IgD-negative memory B cell (primary cell): ENCODE measurements at regions not wholly inside any gene's neighbourhood (a gene's known extent, or its start where the extent isn't known, plus 50 kb on each side); places are given as distances from the start of the nearest gene placed in this dataset.

Experiments used
- H3K27ac Mint-ChIP-seq, 3 donors: one replicate each; pipeline ENCODE4 v1.8.0; 2020 to 2022; ENCODE audit warnings: mild to moderate bottlenecking in 3 of 3, mixed read lengths in 3 of 3, moderate library complexity in 1 of 3
- H3K27me3 Mint-ChIP-seq: one replicate; pipeline ENCODE4 v1.8.0; 2021; ENCODE audit warnings: mixed read lengths
- H3K36me3 Mint-ChIP-seq: one replicate; pipeline ENCODE4 v1.8.0; 2020; ENCODE audit warnings: mild to moderate bottlenecking, mixed read lengths
- H3K4me1 Mint-ChIP-seq, 3 donors: one replicate each; pipeline ENCODE4 v1.8.0; 2020 to 2022; ENCODE audit warnings: mixed read lengths in 3 of 3, mild to moderate bottlenecking in 1 of 3
- H3K4me3 Mint-ChIP-seq, 4 donors: one replicate each; pipeline ENCODE4 v1.8.0; 2020 to 2022; ENCODE audit warnings: mild to moderate bottlenecking in 4 of 4, mixed read lengths in 4 of 4, moderate library complexity in 3 of 4
- H3K9me3 Mint-ChIP-seq, 3 donors: one replicate each; pipeline ENCODE4 v1.8.0; 2020 to 2021; ENCODE audit warnings: mixed read lengths in 3 of 3, mild to moderate bottlenecking in 1 of 3

DNA sequence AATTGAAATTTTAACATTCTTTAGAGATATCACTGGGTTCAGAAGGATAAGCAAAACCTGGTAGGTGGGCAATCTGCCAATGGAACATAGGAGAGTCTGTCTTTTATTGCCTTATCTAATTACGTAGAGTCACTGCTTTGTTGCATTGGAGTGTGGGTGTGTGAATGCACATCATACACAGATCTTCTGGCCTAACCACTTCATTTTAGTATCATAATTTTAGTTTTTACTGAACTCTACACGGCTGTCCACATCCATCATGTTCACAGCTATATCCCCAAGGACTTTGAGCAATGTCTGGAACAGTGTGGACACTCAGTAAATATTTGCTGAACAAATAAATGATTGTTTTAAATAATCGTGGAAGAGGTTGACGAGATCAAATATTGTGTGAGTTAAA lies 104.6 kb upstream of the AKIRIN2 start:
- Mint-ChIP-seq H3K36me3 (no peaks in the 10 kb centered on the region), H3K4me3 (no peak overlapping the region), H3K9me3 (no peaks in the 10 kb centered on the region), H3K4me1 (peaks cover 11 to 31% (median 25%) of the 10 kb centered on the region in 3 donors), H3K27me3 (no peaks in the 10 kb centered on the region), H3K27ac (peak overlapping the region in 1 of 3 donors; percentile 8)

DNA sequence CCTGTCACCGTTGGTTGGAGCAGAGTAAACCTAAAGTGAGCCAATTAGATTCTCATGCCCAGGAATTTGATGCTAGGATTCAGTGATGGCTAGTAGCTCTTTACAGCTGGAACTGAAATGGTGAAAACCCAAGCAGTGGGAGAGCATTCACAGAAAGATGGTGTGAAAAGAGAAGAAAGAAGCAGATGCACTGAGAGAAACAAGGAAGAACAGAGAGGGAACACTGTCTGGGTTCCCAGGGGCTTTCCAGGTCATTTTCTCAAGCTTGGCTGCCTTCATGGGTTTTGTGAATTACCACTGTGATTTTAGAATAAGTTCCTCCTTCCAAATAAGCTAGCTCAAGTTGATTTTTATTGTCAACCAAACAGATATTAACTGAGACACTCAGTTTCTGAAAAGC lies 104.1 kb upstream of the AKIRIN2 start:
- peaks cover 13 to 36% (median 27%) of the 10 kb centered on the region in 3 donors for H3K4me1 Mint-ChIP-seq
- peak overlapping the region in 1 of 4 donors; percentile 10 for H3K4me3 Mint-ChIP-seq
- no peaks in the 10 kb centered on the region for H3K36me3 Mint-ChIP-seq
- H3K27me3 Mint-ChIP-seq, result no peaks in the 10 kb centered on the region
- no peaks in the 10 kb centered on the region for H3K9me3 Mint-ChIP-seq
- peak overlapping the region in 2 of 3 donors; percentile 8 to 56 for H3K27ac Mint-ChIP-seq

DNA sequence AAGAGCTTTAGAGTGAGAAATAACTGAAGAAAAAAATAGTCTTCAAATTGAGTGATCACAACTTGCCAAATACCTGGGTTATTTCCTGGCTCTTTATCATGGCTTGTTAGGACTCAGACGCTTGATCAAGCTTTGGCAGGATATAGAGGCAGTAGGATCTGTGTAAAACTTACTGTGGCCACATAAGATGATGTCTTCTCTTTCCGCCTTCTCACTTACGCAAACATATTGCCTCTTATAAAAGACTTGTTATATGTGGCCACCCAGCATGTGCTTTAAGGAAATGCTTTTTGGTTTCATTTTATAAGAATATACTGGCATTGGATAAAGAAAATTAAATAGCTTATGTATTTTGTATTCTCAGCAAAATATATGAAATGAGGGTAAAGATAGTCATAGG lies 101.8 kb upstream of the AKIRIN2 start:
- no peak overlapping the region for H3K27ac Mint-ChIP-seq
- H3K36me3 Mint-ChIP-seq, result no peaks in the 10 kb centered on the region
- H3K4me3 Mint-ChIP-seq, result no peak overlapping the region
- no peaks in the 10 kb centered on the region for H3K27me3 Mint-ChIP-seq
- peaks cover 22 to 47% (median 39%) of the 10 kb centered on the region in 3 donors for H3K4me1 Mint-ChIP-seq
- H3K9me3 Mint-ChIP-seq, result no peaks in the 10 kb centered on the region

DNA sequence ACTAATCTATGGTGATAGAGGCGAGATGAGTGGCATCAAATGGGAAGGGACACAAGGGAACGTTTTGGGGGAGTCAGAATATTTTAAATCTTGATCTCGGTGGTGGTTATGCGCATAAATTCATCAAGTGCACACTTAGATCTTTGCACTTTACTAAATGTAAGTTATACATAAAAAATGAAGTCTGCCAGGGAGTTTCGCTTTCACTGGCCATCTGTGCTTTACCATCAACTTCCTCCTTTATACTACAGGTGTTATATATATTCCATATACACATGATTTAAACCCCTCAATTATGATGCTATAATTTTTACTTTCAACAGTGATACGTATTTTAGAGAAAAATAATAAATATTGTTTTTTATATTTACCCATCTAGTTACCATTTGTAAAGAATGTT lies 97.6 kb upstream of the AKIRIN2 start:
- H3K4me1 Mint-ChIP-seq, result peaks cover 35 to 52% (median 42%) of the 10 kb centered on the region in 3 donors

DNA sequence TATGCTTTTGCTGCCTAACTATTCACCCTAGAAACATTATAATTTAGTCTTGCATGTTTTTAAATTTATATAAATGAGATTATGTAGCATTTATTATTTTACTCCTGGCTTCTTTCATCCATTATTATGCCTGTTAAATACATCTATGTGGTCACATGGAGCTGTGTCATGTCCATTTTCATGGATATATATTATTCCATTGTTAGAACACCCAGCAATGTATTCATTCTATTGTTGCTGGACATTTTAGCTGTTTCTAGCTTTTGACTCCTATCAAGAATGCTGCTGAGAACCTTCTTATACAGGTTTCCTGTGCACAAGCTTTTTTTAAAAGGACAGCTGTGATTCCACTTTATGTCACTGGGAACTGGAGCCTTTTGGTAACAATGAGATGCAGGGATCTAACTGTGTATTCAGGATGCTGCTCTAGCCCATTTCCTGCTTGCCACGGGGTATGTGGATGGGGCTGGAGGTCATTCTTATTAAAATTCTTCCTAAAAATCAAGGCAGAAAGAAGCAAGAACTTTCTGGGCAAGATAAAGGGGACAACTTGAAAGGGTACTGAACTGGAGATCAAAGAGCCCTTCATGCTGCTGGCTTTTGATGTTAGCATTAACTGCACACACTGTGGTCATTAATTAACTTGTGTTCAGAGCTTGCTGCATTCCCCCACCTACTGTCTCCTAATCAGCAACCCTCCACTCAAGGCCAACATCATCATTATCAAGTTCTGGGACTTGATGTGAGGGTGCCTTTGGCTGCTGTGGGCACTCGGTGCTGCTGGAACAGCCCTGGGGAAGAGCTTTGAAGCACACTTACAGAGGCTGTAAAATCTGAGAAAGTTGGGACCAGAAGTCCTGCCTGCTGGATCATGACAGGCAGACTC lies 96.6 kb upstream of the AKIRIN2 start:
- Mint-ChIP-seq H3K4me3 (peak overlapping the region in 1 of 4 donors; percentile 8), H3K27ac (no peak overlapping the region), H3K4me1 (peaks cover 35 to 55% (median 42%) of the 10 kb centered on the region in 3 donors), H3K9me3 (no peaks in the 10 kb centered on the region), H3K36me3 (no peaks in the 10 kb centered on the region), H3K27me3 (no peaks in the 10 kb centered on the region)

More for the DNA sequence above, 97.6 kb upstream of the AKIRIN2 start:
- peak overlapping the region; percentile 25 to 82 (median 66) for H3K4me3 Mint-ChIP-seq
- H3K27me3 Mint-ChIP-seq, result no peaks in the 10 kb centered on the region
- H3K36me3 Mint-ChIP-seq, result no peaks in the 10 kb centered on the region
- peak overlapping the region in 1 of 3 donors; percentile 33 for H3K27ac Mint-ChIP-seq
- no peaks in the 10 kb centered on the region for H3K9me3 Mint-ChIP-seq

DNA sequence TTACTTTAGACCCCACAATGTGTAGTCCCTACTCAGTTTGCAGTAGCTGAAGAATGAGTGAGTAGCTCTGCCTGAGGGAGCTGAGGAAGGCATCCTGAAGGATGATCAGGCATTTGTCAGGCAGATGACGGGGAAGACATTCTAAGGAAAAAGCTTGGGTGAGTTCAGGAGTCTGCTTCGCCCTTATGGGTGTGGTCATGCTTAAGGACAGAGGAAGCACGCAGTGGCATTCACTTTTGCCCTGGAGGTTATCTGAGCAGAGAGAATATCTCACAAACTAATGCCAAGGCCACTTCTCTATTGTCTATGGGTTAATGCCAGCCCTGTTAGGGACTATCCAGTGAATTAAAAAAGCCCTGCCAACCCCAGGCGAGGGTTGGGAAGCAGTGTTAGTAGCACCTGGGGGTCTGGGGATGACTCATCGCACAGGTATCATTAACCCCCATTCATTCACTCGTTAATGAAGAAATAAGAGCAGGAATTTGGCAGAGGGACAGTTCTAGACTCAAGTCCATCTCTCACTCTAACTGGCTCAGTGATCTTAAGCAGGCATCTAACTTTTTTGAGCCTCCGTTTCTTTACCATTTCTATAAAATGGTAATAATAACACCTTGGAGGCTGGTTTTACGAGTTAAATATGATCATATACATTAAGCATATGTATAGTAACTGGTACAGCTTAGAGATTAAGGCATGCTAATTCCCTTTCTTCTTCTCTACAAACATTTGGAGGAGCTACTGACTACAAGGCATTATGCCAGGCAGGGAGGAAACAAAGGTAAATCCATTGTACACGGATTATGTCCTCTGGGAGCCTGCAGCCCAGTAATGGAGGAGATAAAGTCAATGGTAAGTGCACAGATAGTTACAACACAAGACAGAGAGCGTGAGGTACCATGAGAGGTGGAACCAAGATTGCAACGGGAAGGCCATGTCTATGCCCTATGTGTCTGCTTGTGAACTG lies 93.2 kb upstream of the AKIRIN2 start:
- peak overlapping the region in 2 of 4 donors; percentile 12 to 24 for H3K4me3 Mint-ChIP-seq
- H3K4me1 Mint-ChIP-seq, result peaks cover 42 to 49% (median 48%) of the 10 kb centered on the region in 3 donors
- no peaks in the 10 kb centered on the region for H3K27me3 Mint-ChIP-seq
- H3K27ac Mint-ChIP-seq, result peak overlapping the region in 2 of 3 donors; percentile 48 to 65
- no peaks in the 10 kb centered on the region for H3K36me3 Mint-ChIP-seq
- H3K9me3 Mint-ChIP-seq, result no peaks in the 10 kb centered on the region

DNA sequence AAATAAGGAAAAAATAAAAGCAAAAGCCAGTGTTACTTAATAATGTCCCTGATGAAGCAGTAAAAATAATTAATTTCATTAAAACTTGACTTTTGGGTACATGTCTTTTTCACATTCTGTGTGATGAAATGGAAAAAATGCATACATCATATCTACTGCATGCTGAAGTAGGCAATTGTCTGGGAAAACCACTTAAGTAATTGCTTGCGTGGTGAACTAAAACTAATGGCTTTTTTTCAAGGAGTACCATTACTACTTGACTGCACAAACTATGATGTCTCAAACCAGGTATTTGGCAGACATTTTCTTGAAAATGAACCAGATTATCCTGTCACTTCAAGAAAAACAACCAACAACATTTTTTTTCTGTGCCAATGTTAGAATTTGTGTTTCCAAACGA lies 91.3 kb upstream of the AKIRIN2 start:
- Mint-ChIP-seq H3K9me3 (no peaks in the 10 kb centered on the region), H3K27ac (no peak overlapping the region), H3K36me3 (no peaks in the 10 kb centered on the region), H3K4me3 (no peak overlapping the region), H3K27me3 (no peaks in the 10 kb centered on the region), H3K4me1 (peaks cover 35 to 38% (median 38%) of the 10 kb centered on the region in 3 donors)

DNA sequence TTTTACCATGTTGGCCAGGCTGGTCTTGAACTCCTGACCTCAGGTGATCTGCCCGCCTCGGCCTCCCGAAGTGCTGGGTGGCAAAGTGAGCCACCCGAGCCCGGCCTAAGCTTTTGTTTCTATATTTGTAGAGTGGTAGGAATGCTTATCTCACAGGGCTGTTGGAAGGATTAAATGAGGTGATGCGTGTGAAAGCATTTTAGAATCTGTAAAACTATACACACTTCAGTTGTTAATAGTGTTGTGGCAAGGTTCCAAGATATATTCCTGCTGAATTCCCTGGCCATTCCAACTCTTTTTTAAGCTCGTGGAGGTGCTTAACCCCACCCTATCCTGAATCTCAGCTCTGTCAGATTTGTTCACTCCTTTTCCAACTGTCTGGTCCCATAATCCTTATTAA lies 89.9 kb upstream of the AKIRIN2 start:
- Mint-ChIP-seq H3K27ac (peak overlapping the region in 1 of 3 donors; percentile 73), H3K36me3 (peaks cover 3% of the 10 kb centered on the region), H3K4me3 (peak overlapping the region in 1 of 4 donors; percentile 71), H3K27me3 (no peaks in the 10 kb centered on the region), H3K4me1 (peaks cover 33 to 36% (median 35%) of the 10 kb centered on the region in 3 donors), H3K9me3 (no peaks in the 10 kb centered on the region)

DNA sequence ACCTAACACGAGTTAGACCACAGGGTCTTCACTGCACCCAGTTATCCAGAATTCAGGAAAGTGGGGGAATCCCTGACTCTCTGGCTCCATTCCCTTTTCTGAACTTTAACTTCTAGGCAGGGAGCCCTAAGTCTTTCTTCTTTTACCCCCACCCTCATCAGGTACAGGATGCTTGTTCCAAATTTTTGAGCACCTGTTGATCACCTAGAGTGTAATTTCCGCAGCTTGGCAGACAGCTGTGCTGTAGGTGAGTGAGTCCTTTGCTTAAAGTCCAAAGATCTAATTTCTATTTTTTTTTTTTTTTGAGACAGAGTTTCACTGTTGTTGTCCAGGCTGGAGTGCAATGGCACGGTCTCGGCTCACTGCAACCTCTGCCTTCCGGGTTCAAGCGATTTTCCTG lies 89.5 kb upstream of the AKIRIN2 start:
- Mint-ChIP-seq H3K27ac (peak overlapping the region in 1 of 3 donors; percentile 21), H3K9me3 (peaks cover 0 to 2% (median 0%) of the 10 kb centered on the region in 3 donors), H3K36me3 (peaks cover 3% of the 10 kb centered on the region)

DNA sequence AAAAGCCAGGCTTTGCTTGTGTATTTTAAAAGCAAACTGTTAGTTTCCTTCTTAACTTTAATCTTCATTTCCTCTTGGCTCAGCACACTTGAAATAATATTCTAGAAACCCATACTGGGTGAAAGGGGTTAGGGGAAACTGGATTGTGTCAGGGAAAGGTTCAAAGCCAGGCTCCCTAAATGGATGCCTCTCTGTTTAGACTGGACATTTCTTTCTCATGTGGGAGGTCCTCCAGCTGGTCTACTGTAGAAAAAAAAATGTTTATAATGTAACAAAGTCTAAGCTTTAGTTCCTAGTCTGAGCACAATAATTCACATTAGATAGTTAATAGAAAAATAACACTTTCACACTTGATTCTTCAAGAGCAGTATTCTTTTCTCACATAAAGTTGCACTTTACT lies 89.0 kb upstream of the AKIRIN2 start:
- H3K9me3 Mint-ChIP-seq, result peaks cover 0 to 3% (median 0%) of the 10 kb centered on the region in 3 donors
- peaks cover 25 to 29% (median 25%) of the 10 kb centered on the region in 3 donors for H3K4me1 Mint-ChIP-seq
- H3K36me3 Mint-ChIP-seq, result peaks cover 3% of the 10 kb centered on the region
- peak overlapping the region in 2 of 3 donors; percentile 21 to 32 for H3K27ac Mint-ChIP-seq
- peak overlapping the region in 1 of 4 donors; percentile 37 for H3K4me3 Mint-ChIP-seq
- H3K27me3 Mint-ChIP-seq, result no peaks in the 10 kb centered on the region

More for the DNA sequence above, 89.5 kb upstream of the AKIRIN2 start:
- Mint-ChIP-seq H3K27me3 (no peaks in the 10 kb centered on the region), H3K4me3 (peak overlapping the region in 1 of 4 donors; percentile 37), H3K4me1 (peaks cover 28 to 33% (median 30%) of the 10 kb centered on the region in 3 donors)

DNA sequence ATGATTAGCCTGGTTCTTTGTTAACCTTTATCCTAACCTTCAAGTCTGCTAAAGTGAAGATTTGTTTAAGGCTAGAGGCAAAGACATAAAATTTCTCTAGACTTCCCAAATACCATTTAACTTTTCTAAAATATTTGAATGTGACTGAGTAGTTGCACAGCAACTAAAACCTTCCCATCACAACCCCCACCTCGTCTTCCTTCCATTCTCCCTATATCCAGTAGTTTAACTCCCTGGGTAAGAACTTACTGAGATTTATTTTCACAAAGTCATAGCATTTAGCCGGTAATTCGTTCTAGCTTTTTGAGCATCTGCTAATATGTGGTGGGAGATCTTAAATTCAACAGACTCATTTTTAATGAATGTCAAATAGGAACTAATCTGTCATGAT lies 87.9 kb upstream of the AKIRIN2 start:
- Mint-ChIP-seq H3K4me1 (peaks cover 15 to 23% (median 16%) of the 10 kb centered on the region in 3 donors), H3K36me3 (peaks cover 3% of the 10 kb centered on the region), H3K4me3 (no peak overlapping the region), H3K27ac (no peak overlapping the region), H3K27me3 (no peaks in the 10 kb centered on the region), H3K9me3 (peaks cover 0 to 3% (median 3%) of the 10 kb centered on the region in 3 donors)

DNA sequence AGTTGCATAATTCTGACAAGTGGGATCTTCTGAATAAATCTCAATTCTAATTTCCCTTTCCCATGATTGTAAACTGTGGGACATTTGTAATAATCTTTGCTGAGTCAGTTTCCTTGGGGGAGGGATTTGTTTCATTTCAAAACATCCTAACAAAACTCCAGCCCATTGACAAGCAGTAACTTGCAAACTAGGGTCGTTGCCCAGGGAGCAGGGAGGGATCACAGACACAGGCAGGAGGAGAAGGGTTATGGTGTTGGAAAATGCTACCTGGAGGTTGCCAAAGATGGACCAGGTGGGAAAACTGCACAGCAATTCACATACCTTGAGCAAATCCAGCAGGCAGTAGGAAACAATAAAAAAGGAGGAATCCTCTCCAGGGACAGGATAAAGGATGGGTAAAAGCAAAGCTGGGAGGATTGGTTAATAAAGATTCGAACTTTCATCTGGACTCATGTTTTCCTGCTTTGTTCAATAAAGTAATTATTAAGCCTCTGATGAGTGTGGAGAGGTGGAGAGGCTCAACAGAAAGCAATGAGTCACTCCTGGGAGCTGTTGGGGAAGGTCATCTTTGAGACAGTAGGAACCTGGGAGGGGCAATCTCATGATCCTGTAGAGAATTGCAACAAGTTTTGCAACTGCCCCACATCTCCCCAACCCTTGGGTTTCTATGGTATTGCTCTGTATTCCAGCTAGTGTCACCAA lies 87.3 kb upstream of the AKIRIN2 start:
- H3K4me1 Mint-ChIP-seq, result peaks cover 13 to 20% (median 15%) of the 10 kb centered on the region in 3 donors
- H3K27ac Mint-ChIP-seq, result no peak overlapping the region
- no peak overlapping the region for H3K4me3 Mint-ChIP-seq
- H3K27me3 Mint-ChIP-seq, result no peaks in the 10 kb centered on the region
- H3K36me3 Mint-ChIP-seq, result peaks cover 3% of the 10 kb centered on the region
- H3K9me3 Mint-ChIP-seq, result peaks cover 0 to 3% (median 3%) of the 10 kb centered on the region in 3 donors

DNA sequence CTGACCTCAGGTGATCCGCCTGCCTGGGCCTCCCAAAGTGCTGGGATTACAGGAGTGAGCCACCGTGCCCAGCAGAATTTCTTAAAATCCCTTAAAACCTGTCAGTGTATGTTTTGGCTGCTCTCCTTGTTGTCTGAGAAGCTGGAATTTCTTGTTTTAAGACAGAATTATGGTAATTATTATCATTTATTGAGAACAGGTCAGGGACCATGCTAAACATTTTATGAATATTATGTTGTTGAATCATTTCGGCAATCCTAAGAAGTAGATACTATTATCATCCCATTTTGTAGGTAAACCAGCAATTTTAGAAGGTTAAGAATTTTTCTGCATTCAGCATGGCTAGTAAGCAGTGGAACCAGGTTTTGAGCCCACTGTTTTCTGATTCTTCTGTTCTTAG lies 86.1 kb upstream of the AKIRIN2 start:
- H3K36me3 Mint-ChIP-seq, result peaks cover 3% of the 10 kb centered on the region
- no peaks in the 10 kb centered on the region for H3K27me3 Mint-ChIP-seq
- no peak overlapping the region for H3K4me3 Mint-ChIP-seq
- peaks cover 6 to 20% (median 11%) of the 10 kb centered on the region in 3 donors for H3K4me1 Mint-ChIP-seq
- peaks cover 0 to 3% (median 3%) of the 10 kb centered on the region in 3 donors for H3K9me3 Mint-ChIP-seq
- H3K27ac Mint-ChIP-seq, result no peak overlapping the region

DNA sequence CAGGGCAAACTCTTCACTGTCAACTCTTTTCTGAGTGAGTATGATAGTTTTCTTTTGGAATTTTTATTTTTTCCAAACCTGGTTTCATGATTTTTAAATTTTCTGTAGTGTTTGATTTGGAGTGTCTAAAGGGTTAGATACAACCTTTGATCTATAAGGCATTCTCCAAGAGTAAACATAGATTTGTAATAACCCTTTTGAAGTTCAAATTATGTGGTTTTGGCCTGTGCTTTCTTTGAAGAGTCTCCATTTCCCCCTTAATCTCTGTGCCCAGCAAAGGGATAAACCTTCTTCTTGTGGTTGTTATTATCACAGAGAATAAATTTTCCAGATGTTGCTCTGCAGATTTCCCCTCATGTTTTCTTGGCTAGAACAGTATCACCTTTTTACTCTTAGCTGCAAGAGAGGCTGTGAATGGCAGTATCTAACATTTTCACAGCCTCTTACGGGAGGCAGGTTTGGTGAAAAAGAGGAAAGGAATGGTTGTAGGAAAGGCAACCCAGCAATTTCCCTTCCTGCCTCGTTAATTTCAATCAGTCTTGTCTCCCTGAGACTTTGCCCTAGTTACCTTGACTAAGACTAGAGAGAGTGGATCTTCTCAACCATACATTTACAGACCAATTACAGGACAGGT lies 83.3 kb upstream of the AKIRIN2 start:
- Mint-ChIP-seq H3K4me1 (peaks cover 0 to 6% (median 0%) of the 10 kb centered on the region in 3 donors), H3K9me3 (peaks cover 1 to 3% (median 3%) of the 10 kb centered on the region in 3 donors), H3K4me3 (no peak overlapping the region), H3K36me3 (peaks cover 3% of the 10 kb centered on the region), H3K27ac (no peak overlapping the region), H3K27me3 (no peaks in the 10 kb centered on the region)
